NCI-H2107 treated with DMSO at 0.1 percent for 48 hours (cell line): ENCODE measurements at regions not wholly inside any gene's neighbourhood (a gene's known extent, or its start where the extent isn't known, plus 50 kb on each side); places are given as distances from the start of the nearest gene placed in this dataset.
"Not testable (repeated sequence)": the region's sequence is repeated elsewhere in the genome, so short reads cannot be mapped to it uniquely, and the experiment has no call there.

Experiments used
- DNase-seq: peaks from one replicate; lab custom pipeline; 2025; ENCODE audit not compliant: unreplicated experiment; lab: John Stamatoyannopoulos, UW

DNA sequence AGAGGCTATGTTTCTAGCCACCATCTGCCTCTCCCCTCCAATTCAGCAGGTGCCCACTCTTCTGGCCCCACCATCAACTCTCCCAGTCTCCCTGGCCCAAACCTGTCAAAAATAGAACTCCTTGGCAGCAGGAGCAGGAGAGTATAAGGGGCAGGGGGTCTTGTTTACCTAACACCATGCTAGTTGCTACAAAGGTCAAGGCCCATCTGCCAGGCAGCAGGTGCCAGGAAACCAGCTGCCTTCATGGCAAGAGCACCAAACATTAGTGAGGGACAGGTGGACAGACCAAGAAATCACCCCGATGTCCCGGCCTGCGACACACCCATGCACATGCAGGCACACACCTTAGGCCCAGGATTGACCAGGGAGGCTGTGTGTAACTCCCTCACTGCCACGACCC lies 387.9 kb downstream of the BUD13 start:
- DNase-seq: no peak

DNA sequence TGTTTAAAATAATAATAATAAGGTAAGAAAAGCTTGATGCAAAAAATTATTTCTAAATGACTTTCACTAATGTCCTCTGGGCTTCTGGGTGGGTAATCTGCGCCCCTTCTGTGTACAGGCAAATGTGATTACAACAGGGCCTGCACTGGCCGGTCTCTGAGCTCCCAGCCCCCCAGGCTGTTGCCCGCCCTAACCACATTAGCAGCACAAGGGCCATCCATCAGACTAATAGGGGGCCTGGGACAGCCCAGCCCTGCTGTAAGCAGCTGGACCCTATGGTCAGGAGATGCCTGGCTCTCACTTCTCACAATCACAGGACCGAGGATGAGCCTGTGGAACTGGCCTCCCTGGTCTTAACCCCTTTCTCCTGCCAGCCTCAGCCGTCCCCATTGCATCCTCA lies 388.4 kb downstream of the BUD13 start:
- no peak for DNase-seq

DNA sequence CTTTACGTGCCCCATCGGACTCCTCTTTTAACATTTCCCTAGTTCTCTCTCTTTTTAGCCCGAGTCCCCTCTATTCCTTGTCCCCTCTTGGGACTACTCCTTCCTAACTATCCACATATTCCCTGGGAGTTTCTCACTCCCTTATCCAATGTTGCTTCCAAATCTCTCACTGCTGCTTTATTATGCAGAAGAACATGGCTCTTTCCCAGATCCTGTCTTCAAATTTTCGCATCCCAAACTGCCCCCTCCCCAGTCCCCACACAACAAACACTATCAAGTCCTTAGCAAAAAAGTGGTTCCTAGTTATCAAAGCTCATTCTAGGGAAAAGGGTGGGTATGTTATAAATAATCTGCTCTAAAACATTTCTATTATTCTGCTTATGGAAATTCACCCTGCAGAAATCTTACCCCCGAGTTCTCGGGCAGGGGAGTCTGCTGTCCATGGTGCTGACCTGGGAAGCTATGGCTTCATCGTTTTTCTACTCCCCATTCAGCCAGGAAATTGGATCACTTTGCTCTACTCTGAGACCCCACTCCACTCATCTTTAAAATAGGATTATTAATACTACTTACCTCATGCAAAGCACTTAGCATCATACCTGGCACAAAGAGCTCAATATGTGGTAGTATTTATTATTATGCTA lies 393.5 kb downstream of the BUD13 start:
- DNase-seq: no peak

DNA sequence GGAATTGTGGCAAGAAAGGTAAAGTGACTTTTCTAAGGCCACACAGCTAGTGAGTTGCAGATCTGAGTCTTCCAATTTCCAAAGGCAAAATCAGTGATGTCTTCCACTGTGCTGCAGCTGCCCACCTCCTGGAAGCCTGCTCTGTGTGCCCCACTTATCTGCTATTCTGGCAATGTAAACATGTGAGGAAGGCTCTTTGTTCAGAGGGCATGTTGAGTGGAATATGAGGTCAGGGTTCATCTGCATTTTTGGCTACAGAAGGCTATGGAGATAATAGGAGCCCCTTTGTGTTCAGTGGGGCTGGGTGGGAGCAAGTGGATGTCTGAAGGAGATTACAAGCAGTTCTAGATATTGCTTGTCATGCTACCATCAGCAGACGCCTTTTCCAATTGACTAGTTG lies 396.2 kb downstream of the BUD13 start:
- no peak for DNase-seq

DNA sequence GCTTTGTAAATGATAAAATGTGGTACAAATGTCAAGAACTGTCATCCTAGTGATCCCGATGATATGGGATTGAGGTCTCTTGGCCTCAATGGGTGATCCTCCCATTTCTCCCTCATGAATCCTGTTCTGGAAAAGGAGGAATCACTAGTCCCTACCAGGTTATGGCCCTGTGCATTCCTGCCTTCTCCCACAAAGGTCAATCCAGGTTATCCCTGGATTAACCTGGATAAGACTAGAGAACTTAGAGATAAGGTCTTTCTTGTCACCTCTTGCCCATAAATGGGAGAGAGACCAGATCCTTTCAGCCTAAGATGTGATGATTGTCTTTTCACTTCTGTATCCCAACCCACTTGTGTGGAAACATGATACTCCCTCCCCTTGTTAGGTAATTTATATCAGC lies 396.7 kb downstream of the BUD13 start:
- no peak for DNase-seq

DNA sequence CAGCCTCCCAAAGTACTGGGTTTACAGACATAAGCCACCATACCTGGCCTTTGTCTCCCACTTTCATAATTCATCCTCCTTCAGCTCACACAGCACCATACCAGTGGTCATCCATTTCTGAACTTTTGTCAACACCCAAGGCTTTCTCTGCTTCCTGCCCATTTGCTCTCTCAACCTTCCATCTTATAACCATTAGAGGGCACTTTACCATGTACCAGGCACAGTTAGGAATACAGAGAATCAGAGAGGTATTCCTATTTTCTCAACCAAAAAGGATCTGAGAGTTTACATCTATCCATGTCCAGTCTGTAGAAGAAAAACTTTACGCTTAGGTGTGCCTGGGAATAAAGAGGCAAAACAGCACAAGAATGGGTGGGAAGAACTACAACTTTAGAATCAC lies 397.6 kb downstream of the BUD13 start:
- no peak for DNase-seq

DNA sequence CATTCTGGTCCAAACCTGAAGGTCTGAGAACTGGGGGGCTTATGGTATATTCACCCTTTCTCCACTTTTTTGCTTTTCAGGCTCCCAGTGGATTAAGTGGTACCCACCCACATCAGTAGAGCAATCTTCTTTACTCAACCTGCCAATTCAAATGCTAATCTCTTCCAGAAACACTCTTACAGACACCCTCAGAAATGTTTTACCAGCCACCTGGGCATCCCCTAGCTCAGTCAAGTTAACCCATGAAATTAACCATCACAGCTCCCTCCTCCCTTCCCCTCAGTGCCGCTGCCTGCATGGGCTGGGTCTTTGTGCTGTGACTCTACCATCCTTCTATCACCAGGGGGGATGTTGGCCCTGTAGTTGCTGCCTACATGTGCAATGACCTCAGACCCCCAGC lies 398.7 kb downstream of the BUD13 start:
- DNase-seq: no peak

DNA sequence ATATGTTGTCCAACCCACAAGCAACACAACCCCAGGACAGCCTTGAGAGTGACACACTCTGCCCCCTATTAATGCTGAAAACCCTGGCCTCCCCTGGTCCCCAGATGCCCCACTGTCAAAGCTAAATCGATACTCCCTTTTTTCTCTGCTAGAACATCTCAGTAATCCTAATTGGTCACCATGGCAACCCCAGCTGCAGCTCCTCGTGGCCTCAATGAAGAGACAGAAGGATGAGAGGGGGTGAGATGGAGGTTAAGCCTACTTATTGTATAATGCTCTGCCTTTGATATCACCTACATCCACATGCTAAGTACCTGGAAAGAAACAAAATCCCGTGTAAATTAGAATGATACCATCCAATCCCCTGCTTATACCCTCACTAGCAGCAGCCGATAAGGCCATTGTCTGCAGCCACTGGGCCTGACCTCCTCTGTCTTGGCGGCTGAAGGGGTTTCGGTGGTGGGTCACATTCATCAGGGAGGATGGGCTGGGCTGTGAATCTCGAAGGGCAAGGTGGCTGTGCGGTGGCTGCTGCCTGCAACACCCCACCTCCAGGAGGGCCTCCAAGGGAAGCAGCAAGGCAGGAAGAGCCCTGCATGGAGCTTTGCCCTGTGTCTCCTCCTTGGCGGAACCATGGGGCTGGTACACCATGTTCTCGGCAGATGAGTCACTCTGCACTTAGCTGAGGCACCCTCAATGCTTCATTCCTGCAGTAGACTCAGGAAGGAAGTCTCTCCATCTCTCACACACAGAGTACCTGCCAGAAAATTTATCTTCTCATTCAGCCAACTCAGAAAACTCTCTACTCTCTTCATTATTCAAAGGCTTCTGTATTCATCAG lies 399.5 kb downstream of the BUD13 start:
- DNase-seq: no peak

DNA sequence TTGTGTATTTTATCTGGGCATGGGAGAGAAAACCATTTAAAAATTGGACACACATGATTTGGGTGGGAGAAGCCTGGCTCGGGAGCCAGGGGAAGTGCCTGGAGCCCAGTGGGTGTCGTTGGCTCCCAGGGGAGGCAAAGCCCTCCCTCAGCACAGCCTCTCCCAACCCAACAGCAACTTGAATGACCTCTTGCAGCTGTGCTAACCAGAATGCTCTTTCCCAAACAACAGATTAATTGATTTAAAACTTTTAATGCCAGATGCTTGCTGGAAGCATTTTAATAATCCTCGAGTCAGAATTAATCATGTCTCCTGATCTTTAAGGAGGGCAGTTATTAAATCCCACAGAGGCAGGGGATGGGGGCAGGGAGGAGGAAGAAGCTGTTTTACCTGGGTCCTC lies 401.6 kb downstream of the BUD13 start:
- no peak for DNase-seq

DNA sequence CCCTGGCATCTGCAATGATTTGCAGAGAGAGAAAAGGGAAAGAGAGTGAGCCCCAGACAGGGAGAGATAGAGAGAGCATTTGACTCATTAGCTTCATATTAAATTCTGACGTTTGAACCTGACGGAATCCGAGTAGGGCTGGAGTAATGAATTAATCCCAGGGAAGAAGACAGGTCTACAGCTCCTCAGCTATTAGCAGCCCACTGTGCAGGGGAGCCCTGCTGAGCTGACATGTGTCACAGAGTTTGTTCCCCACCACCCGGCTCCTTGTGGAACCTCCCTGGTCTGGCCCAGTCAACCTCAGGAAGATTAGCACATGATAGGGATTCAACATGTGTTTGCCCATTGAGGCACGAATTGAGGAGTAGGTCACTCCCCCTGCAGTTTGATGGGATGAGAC lies 404.0 kb downstream of the BUD13 start:
- no peak for DNase-seq

DNA sequence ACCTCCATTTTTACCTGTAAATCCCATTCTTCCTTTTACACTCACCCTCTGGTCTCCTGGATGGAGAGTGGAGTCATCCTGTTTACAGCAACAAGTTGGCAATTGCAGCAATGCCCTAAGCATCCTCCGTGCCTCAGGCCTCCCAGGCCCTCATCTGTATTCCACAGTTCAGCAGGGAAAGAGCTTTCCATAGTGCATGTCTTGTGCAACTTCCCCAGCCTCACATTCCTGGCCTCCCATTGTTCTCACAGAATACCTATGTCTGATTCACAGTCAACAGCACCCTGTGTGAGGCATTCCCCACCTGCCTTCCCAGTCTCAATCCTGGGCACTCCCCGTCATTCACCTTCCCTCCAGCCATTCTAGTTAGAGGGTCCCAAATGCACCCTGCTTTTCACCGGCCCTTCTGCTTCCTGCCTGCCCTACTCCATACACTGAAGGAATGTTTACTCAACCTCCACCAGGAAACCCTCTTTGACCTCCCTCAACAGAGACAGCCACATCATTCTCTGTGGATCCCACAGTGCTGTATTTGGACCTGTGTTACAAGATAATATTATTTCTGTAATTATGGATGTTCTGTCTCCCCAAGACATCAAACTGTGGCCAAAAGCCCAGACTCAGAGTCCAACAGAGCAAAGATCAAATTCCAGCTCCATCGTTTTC lies 405.7 kb downstream of the BUD13 start:
- DNase-seq: no peak

DNA sequence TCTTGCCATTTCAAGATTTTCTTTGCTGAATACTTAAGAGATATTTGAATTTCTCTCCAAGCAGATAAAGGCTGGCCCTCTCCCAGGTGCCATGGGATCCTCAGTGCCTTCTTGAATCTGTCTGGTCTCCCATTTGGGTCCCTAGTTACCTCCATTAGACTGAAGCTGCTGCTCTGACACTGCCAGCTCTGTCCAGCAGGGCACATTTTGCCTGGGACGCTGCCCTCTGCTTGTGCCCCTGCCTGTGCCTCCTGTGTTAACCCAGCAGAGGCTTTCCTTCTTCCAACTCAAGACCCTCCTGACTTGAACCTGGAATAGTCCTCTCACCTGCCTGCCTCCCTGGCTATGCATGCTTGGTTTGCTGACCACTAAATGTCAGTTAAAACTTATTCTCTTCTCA lies 406.3 kb downstream of the BUD13 start:
- no peak for DNase-seq

DNA sequence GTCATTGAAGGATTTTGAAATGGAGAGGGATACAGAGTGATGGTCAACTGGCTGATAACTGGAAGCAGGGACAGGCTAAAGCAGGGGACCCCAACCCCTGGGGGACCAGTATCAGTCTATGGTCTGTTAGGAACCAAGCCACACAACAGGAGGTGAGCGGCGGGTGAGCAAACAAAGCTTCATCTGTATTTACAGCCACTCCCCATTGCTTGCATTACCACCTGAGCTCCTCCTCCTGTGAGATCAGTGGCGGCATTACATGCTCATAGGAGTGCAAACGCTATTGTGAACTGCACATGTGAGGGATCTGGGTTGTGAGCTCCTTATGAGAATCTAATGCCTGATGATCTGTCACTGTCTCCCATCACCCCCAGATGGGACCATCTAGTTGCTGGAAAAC lies 407.9 kb downstream of the BUD13 start:
- not testable (repeated sequence) for DNase-seq

DNA sequence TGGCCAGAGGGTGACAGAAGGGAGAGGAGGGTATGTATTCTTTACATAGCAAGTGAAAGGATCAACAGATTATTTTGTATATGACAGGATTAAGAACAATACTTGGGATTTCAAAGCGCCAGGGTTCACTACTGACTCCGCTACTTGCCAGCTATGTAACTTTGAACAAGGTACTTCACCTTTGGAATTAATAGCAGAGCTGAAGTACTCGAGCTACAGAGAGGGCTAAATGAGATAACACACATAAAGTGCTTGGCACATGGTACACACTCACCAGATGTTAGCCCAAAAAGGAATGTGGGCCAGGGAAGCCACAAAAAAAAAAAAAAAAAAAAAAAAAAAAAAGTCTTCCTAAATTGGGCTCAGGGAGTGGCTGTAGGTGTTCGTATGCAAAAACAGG lies 408.4 kb downstream of the BUD13 start:
- no peak for DNase-seq

DNA sequence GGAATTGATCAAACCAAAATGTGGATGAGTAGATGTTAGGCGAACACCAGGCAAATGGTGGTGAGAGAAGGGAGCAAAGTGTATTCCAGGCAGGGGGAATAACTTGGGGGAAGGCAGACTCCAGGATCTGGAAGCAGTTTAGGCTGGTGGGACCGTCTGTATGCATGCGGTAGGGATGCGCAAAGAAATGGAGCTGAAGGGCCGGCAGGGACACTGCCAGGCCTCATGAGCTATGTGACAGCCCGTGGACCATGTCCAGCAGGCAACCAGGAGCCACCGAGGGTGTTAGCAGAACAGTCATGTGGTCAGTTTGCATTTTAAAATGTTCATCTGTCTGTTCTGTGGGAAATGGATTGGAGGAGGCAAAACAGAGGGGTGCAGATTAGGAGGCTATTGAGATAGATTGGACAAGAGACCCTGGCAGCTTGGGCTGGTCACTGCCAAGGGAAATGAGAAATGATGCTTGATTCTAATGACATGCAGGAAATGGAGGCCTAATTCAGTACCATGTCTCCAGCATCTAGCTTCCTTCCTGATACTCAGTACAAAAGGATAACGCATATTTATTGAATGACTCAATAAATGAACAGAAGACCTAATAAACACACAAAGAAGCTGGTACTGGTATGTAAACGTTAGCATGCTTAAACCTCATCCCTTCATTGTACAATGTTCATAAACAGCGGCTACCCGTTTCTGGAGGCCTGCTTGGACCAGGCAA lies 412.4 kb downstream of the BUD13 start:
- DNase-seq: no peak

DNA sequence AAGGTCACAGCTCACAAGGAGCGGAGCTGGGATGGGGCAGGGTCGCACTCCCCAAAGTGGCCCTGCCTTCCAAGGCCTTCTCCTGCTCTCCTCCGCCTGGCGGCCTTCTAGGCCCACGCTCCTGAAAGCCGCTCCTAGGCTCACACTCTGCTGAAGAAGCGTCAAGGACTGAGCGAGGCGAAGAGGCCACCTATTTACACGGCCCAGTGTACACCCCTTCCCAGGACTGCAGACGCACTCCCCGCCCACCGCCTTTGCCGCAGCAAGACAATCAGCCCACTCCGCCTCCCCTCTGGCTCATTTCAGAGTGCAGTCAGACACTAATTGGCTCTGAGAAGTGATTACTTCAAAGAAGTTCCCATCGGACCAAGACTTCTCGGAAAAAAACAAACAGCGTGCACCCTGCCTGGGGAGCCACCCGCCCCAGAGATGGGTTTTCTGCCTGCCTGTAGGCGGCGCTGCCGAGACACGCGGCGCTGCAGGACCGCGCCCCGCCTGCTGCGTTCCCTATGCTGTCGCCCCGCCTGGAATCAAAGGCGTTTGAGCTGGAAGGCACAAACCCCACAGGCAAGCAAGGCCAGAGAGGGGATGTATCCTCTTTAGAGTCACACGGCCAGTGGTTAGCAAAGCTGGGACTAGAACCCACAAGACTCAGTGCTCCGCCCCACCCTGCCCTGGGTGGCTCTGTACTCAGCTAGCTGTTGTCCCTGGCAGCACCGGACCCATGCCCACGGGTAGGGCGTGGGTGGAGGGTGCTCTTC lies 414.8 kb downstream of the BUD13 start:
- no peak for DNase-seq

DNA sequence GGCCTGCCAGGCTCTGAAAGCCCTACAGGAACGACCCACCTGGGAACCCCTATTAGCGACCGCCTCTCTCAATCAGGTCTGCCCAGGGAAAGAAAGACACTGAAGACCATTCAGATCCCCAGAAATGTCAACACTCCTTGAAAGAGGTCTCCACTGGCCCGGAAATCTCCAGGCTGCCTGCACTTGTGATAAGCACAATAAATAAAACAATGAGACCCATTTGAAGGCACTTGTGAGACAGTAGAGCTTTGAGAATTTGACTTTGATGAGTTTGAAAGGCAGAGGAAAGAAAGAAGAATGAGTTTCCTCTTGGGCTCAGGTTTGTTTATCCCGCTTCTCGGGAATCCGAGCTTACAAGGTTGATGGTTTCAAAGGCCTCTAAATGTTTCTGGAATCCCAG lies 416.3 kb downstream of the BUD13 start:
- no peak for DNase-seq

DNA sequence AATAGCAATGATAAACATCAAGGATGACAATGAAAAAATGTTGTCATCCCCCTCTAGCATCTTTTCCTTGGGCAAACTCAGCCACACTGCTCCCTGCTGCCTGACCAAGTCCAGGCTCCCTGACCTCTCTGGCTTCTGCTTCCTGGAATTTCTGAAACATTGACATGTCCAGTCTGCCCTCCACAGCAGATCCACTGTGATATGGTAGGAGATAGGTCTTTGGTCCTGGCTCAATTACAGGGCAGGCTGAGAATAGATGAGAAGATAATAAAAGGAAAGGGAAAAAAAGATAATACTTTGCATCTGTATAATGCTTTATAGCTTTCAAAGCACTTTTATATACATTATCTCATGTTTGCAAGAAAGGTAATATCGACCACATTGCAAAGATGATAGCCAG lies 417.7 kb downstream of the BUD13 start:
- no peak for DNase-seq

DNA sequence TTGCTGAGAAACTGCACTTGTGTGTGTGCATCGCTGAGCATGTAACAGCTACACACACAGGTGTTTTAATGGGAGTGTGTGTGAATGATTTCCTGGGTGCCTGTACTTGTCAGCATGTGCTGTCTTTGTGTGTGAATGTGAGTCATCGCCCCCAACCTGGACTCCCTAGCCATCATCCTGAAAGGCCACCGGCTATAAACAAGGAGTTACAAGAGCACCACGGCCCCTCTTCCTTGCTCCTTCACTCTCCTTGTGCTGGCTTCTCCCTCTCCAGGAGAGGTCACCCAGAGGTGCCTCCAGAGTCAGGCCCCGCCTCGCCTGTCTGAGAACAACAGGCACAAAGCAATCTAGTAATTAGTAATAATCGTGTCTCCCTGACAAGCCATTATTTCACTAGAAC lies 419.2 kb downstream of the BUD13 start:
- DNase-seq: no peak

DNA sequence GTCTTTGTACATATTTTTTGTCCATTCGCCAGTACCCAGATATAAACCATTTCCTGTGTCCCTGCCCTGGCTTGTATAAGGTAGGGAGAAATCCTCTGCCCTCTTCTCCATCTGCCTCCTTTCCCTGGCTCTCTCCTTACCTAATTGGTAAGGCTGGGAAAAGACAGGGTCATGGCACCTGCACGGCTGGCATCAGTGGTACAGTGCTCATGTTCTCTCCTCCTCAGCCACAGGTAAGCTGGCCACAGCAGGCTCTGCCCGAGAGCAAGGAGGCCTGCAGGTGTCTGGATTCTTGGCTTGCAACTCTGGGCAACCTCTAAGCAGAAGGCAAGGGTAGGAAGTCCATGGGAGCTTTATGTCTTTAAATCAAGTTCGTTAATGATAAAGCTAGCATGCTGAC lies 419.9 kb downstream of the BUD13 start:
- DNase-seq: no peak

DNA sequence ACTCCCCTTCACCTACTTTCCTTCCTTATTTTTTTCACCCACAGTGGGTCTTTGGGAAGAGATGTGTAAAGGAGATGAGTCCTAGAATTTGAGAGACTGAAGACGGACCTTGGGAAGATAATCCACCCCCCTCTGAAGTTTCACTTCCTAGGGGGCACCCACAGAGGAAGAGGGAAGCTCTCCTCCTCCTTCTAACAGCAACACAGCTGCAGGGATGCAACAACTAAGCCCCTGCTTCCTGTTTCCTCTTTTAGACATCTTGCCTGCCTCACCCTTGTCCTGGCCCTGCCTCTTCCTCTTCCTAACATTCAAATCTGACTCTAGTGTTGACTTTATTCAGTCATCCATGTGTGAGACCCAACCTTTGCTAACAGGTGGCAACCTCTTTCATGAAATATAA lies 424.6 kb downstream of the BUD13 start:
- DNase-seq: no peak
